ENCODE measurements at regions not wholly inside any gene's neighbourhood (a gene's known extent, or its start where the extent isn't known, plus 50 kb on each side); places are given as distances from the start of the nearest gene placed in this dataset.

- TF ChIP-seq ZFP30 (CRISPR knock-in tag; IDR thresholded peaks at IDR 0.05): no peak
- TF ChIP-seq CREB5 (CRISPR knock-in tag; IDR thresholded peaks at IDR 0.05; ENCODE audit: low read depth): no peak
- TF ChIP-seq PPARA (CRISPR knock-in tag; IDR thresholded peaks at IDR 0.05; ENCODE audit: borderline replicate concordance): no peak
- no peak for TF ChIP-seq TCF4 (CRISPR knock-in tag; IDR thresholded peaks at IDR 0.05; ENCODE audit: borderline replicate concordance)
- no peak for TF ChIP-seq TOX (CRISPR knock-in tag; IDR thresholded peaks at IDR 0.05; ENCODE audit: borderline replicate concordance)
- TF ChIP-seq ZFP3 (CRISPR knock-in tag; IDR thresholded peaks at IDR 0.05): no peak
- no peak for TF ChIP-seq PATZ1 (CRISPR knock-in tag; IDR thresholded peaks at IDR 0.05; ENCODE audit: borderline replicate concordance)
- no peak for TF ChIP-seq RARB (CRISPR knock-in tag; IDR thresholded peaks at IDR 0.05)
- TF ChIP-seq BACH2 (CRISPR knock-in tag; IDR thresholded peaks at IDR 0.05; ENCODE audit: borderline replicate concordance): no peak
- TF ChIP-seq SNAI2 (CRISPR knock-in tag; IDR thresholded peaks at IDR 0.05): no peak
- TF ChIP-seq TSHZ2 (CRISPR knock-in tag; IDR thresholded peaks at IDR 0.05): no peak
Measured at GRCh38 chrX:16039363-16039762, 84.0 kb upstream of the GRPR start.
